ENCODE measurements at regions not wholly inside any gene's neighbourhood (a gene's known extent, or its start where the extent isn't known, plus 50 kb on each side); places are given as distances from the start of the nearest gene placed in this dataset.

DNA sequence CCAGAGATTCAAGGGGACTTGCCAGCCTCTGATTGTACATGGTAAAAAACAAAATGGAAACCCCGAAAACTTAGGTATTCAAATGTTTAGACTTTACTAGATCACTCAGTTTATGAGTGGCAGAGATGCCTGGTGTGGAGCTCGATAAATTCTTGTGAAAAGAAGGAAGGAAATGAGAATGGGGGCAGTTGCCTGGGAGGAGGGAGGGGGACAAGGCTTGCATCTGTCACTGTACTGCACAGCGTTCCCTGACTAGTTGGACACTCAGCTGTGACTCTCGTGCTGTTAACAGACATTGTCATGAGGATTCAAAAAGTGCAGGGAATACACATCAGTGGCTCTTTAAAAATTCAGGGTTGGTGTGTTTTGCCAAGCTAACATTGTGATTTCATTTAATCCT lies 232.9 kb downstream of the ZIC5 start:
- Histone ChIP-seq H3K27ac (no peak overlapping the region), H3K4me3 (ENCODE audit: low read depth in 1 of 2, low read length in 1 of 2) (no peak overlapping the region), H3K36me3 (no peaks in the 10 kb centered on the region), H3K27me3 (peaks cover 13% of the 10 kb centered on the region), H3K9me3 (no peaks in the 10 kb centered on the region), H3K4me1 (ENCODE audit: control insufficient read depth in 1 of 2, insufficient read depth in 1 of 2, low read depth in 1 of 2, low read length in 1 of 2) (no peaks in the 10 kb centered on the region)
- TF ChIP-seq, protein P1, sequence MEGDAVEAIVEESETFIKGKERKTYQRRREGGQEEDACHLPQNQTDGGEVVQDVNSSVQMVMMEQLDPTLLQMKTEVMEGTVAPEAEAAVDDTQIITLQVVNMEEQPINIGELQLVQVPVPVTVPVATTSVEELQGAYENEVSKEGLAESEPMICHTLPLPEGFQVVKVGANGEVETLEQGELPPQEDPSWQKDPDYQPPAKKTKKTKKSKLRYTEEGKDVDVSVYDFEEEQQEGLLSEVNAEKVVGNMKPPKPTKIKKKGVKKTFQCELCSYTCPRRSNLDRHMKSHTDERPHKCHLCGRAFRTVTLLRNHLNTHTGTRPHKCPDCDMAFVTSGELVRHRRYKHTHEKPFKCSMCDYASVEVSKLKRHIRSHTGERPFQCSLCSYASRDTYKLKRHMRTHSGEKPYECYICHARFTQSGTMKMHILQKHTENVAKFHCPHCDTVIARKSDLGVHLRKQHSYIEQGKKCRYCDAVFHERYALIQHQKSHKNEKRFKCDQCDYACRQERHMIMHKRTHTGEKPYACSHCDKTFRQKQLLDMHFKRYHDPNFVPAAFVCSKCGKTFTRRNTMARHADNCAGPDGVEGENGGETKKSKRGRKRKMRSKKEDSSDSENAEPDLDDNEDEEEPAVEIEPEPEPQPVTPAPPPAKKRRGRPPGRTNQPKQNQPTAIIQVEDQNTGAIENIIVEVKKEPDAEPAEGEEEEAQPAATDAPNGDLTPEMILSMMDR (IDR thresholded peaks at IDR 0.05), result no peak

GRCh38 chr13:99737481-99738245 lies 233.9 kb downstream of the ZIC5 start:
- Histone ChIP-seq H3K9me3 (no peaks in the 10 kb centered on the region), H3K36me3 (no peaks in the 10 kb centered on the region), H3K4me3 (ENCODE audit: low read depth in 1 of 2, low read length in 1 of 2) (no peak overlapping the region), H3K27ac (no peak overlapping the region), H3K27me3 (peaks cover 13% of the 10 kb centered on the region), H3K4me1 (ENCODE audit: control insufficient read depth in 1 of 2, insufficient read depth in 1 of 2, low read depth in 1 of 2, low read length in 1 of 2) (no peaks in the 10 kb centered on the region)
- TF ChIP-seq, protein P1 (IDR thresholded peaks at IDR 0.05), result no peak

GRCh38 chr13:99736541-99736940 lies 235.0 kb downstream of the ZIC5 start:
- TF ChIP-seq, protein P1 (IDR thresholded peaks at IDR 0.05), result no peak
- Histone ChIP-seq H3K4me3 (ENCODE audit: low read depth in 1 of 2, low read length in 1 of 2) (no peak overlapping the region), H3K36me3 (no peaks in the 10 kb centered on the region), H3K9me3 (no peaks in the 10 kb centered on the region), H3K27ac (no peak overlapping the region), H3K27me3 (peaks cover 13% of the 10 kb centered on the region), H3K4me1 (ENCODE audit: control insufficient read depth in 1 of 2, insufficient read depth in 1 of 2, low read depth in 1 of 2, low read length in 1 of 2) (no peaks in the 10 kb centered on the region)

DNA sequence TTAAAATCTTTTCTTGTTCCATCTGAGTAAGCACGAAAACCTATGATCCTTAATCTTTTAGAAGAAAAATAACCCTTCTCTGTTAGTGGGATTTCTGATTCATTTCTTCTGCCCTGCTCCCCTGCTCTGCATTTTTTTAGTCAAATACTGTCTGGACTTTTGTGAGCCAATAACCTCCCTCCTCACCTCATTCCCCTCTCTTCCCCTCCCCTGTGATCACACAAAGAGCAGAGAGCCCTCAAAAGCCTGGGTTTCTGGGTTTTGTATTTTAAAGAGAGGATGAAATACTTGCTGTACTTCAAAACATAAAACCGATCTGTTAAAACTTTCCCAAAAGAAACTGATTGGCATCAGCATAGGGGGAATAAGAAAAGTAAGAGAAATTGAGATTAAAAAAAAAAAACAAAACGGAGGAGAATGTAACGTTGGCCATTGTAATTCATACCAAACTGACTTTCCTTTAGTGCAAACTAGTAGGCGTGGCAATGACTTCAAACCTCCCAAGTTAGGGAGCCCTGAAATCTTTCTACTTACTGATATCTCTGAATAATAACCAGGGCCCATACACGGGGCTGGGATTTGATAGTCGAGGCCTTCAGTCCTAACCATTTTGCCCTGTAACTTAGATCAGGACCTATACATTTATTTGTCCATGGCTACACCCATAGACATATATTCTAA lies 232.9 kb downstream of the TM9SF2 start:
- Histone ChIP-seq H3K4me3 (ENCODE audit: low read depth in 1 of 2, low read length in 1 of 2) (no peak overlapping the region), H3K4me1 (ENCODE audit: control insufficient read depth in 1 of 2, insufficient read depth in 1 of 2, low read depth in 1 of 2, low read length in 1 of 2) (no peaks in the 10 kb centered on the region), H3K27me3 (no peaks in the 10 kb centered on the region), H3K27ac (no peak overlapping the region), H3K36me3 (no peaks in the 10 kb centered on the region), H3K9me3 (no peaks in the 10 kb centered on the region)
- TF ChIP-seq, protein P1 (IDR thresholded peaks at IDR 0.05), result no peak

- Histone ChIP-seq H3K4me1 (ENCODE audit: control insufficient read depth in 1 of 2, insufficient read depth in 1 of 2, low read depth in 1 of 2, low read length in 1 of 2) (no peaks in the 10 kb centered on the region), H3K27me3 (no peaks in the 10 kb centered on the region), H3K27ac (no peak overlapping the region), H3K36me3 (no peaks in the 10 kb centered on the region), H3K4me3 (ENCODE audit: low read depth in 1 of 2, low read length in 1 of 2) (no peak overlapping the region), H3K9me3 (no peaks in the 10 kb centered on the region)
- TF ChIP-seq, protein P1 (IDR thresholded peaks at IDR 0.05), result no peak
Measured at GRCh38 chr13:99733346-99733745, 232.1 kb downstream of the TM9SF2 start.

All from neutrophil (primary cell).